Upper lobe of left lung (tissue), 4 donors: ENCODE measurements at regions not wholly inside any gene's neighbourhood (a gene's known extent, or its start where the extent isn't known, plus 50 kb on each side); places are given as distances from the start of the nearest gene placed in this dataset.

ENCODE experiments used
- CTCF ChIP-seq, 6 experiments: fragments of 450-650 bp in 4 of 6; fragments of 200-600 bp in 2 of 6; sonication (generic) in 2 of 6; IDR thresholded peaks; one replicate each; pipeline ENCODE4 v1.5.1; 2016 to 2019; ENCODE audit warnings: antibody characterized with exemption in 6 of 6
- POLR2A ChIP-seq, 4 donors: fragments of 450-650 bp; IDR thresholded peaks; one replicate each; pipeline ENCODE4 v1.5.1; 2016 to 2017; ENCODE audit warnings: antibody characterized with exemption in 4 of 4, mild to moderate bottlenecking in 2 of 4

GRCh38 chr7:25594122-25594521 is 365.8 kb upstream of the NPVF start:
- no peak for TF ChIP-seq POLR2A (IDR thresholded peaks at IDR 0.05)
- TF ChIP-seq CTCF (IDR thresholded peaks at IDR 0.05): no peak
